ENCODE measurements at regions not wholly inside any gene's neighbourhood (a gene's known extent, or its start where the extent isn't known, plus 50 kb on each side); places are given as distances from the start of the nearest gene placed in this dataset.

GRCh38 chr5:34503379-34504253 is 152.5 kb upstream of the RAI14 start:
- H3K4me3 ChIP-seq (ENCODE audit: low read depth, low read length) = no peak overlapping the region

GRCh38 chr5:34504967-34505366 is 151.2 kb upstream of the RAI14 start:
- CTCF ChIA-PET = interaction anchor here (1.1 kb wide), 1 partner anchor 19 kb away, joined by 3 read pairs; no protein-coding TSS in a partner anchor
- Histone ChIP-seq H3K36me3 (ENCODE audit: control insufficient read depth, insufficient read depth, low read length) (no peaks in the 10 kb centered on the region), H3K27me3 (ENCODE audit: control insufficient read depth, insufficient read depth, low read length) (no peaks in the 10 kb centered on the region), H3K4me3 (ENCODE audit: low read depth, low read length) (no peak overlapping the region)
- POLR2A ChIA-PET = no interaction called here
- no peak for TF ChIP-seq CTCF (IDR thresholded peaks at IDR 0.05; ENCODE audit: insufficient read depth, low read depth, low read length)
- DNase-seq (ENCODE audit: low read depth) = no peak

More at GRCh38 chr5:34503379-34504253, 152.5 kb upstream of the RAI14 start:
- Histone ChIP-seq H3K27me3 (ENCODE audit: control insufficient read depth, insufficient read depth, low read length) (no peaks in the 10 kb centered on the region), H3K36me3 (ENCODE audit: control insufficient read depth, insufficient read depth, low read length) (no peaks in the 10 kb centered on the region)
- POLR2A ChIA-PET = no interaction called here
- no peak for DNase-seq (ENCODE audit: low read depth)
- TF ChIP-seq CTCF (IDR thresholded peaks at IDR 0.05; ENCODE audit: insufficient read depth, low read depth, low read length) = no peak
- CTCF ChIA-PET = interaction anchor here (0.7 kb wide), 1 partner anchor 9 kb away, joined by 4 read pairs; no protein-coding TSS in a partner anchor

GRCh38 chr5:34505731-34506130 is 150.4 kb upstream of the RAI14 start:
- ChIA-PET CTCF (interaction anchor here (1.4 kb wide), 1 partner anchor 18 kb away, joined by 3 read pairs; no protein-coding TSS in a partner anchor), POLR2A (no interaction called here)
- Histone ChIP-seq H3K36me3 (ENCODE audit: control insufficient read depth, insufficient read depth, low read length) (no peaks in the 10 kb centered on the region), H3K27me3 (ENCODE audit: control insufficient read depth, insufficient read depth, low read length) (no peaks in the 10 kb centered on the region), H3K4me3 (ENCODE audit: low read depth, low read length) (no peak overlapping the region)
- DNase-seq (ENCODE audit: low read depth) = no peak
- no peak for TF ChIP-seq CTCF (IDR thresholded peaks at IDR 0.05; ENCODE audit: insufficient read depth, low read depth, low read length)

- DNase-seq (ENCODE audit: low read depth) = no peak
- ChIA-PET POLR2A (no interaction called here), CTCF (interaction anchor here (2.2 kb wide), 1 partner anchor 15 kb away, joined by 7 read pairs; no protein-coding TSS in a partner anchor)
- TF ChIP-seq CTCF (IDR thresholded peaks at IDR 0.05; ENCODE audit: insufficient read depth, low read depth, low read length) = no peak
- H3K36me3 ChIP-seq (ENCODE audit: control insufficient read depth, insufficient read depth, low read length) = no peaks in the 10 kb centered on the region
- no peak overlapping the region for H3K4me3 ChIP-seq (ENCODE audit: low read depth, low read length)
- H3K27me3 ChIP-seq (ENCODE audit: control insufficient read depth, insufficient read depth, low read length) = no peaks in the 10 kb centered on the region
These were observed 148.2 kb upstream of the RAI14 start for GRCh38 chr5:34507933-34508332.

- Histone ChIP-seq H3K4me3 (ENCODE audit: low read depth, low read length) (no peak overlapping the region), H3K36me3 (ENCODE audit: control insufficient read depth, insufficient read depth, low read length) (no peaks in the 10 kb centered on the region), H3K27me3 (ENCODE audit: control insufficient read depth, insufficient read depth, low read length) (no peaks in the 10 kb centered on the region)
- ChIA-PET POLR2A (no interaction called here), CTCF (interaction anchor here (2.2 kb wide), 1 partner anchor 14 kb away, joined by 7 read pairs; no protein-coding TSS in a partner anchor)
- DNase-seq (ENCODE audit: low read depth) = no peak
- no peak for TF ChIP-seq CTCF (IDR thresholded peaks at IDR 0.05; ENCODE audit: insufficient read depth, low read depth, low read length)
These were observed 146.7 kb upstream of the RAI14 start for GRCh38 chr5:34509392-34509791.

Data from BJ (cell line).